Keratinocyte (primary cell): ENCODE measurements at regions not wholly inside any gene's neighbourhood (a gene's known extent, or its start where the extent isn't known, plus 50 kb on each side); places are given as distances from the start of the nearest gene placed in this dataset.

Source experiments
- DNase-seq: peaks from one replicate; pipeline ENCODE4 v3.0.0-alpha.2; 2011; ENCODE audit warnings: low read depth, missing footprints, low spot score
- FAIRE-seq: peaks from 2 replicates; lab custom pipeline; 2011; peaks lifted over from hg19 to GRCh38; lab: Jason Lieb, UNC
- H2AFZ ChIP-seq: 2 replicates; pipeline ENCODE4 v1.6.0; 2012; ENCODE audit warnings: low read length, control low read depth, inconsistent platforms; ENCODE audit not compliant: control insufficient read depth
- H3K27ac ChIP-seq: 2 replicates; pipeline ENCODE4 v1.5.1; 2011; ENCODE audit warnings: low read length; ENCODE audit not compliant: control insufficient read depth, insufficient read depth
- H3K27me3 ChIP-seq: 3 replicates; pipeline ENCODE4 v1.6.0; 2011; ENCODE audit warnings: low read length; ENCODE audit not compliant: control insufficient read depth, insufficient read depth; ENCODE audit errors: extremely low read depth
- H3K36me3 ChIP-seq, 2 experiments: 2 replicates in 1 of 2; 3 replicates in 1 of 2; pipeline ENCODE4 v1.5.1; 2011; ENCODE audit warnings: low read length in 2 of 2, mild to moderate bottlenecking in 1 of 2; ENCODE audit not compliant: control insufficient read depth in 2 of 2, insufficient read depth in 2 of 2; ENCODE audit errors: extremely low read depth in 1 of 2
- H3K4me1 ChIP-seq: 3 replicates; pipeline ENCODE4 v1.5.1; 2011; ENCODE audit warnings: low read length; ENCODE audit not compliant: control insufficient read depth, insufficient read depth; ENCODE audit errors: extremely low read depth
- H3K4me2 ChIP-seq: 3 replicates; pipeline ENCODE4 v1.6.0; 2011; ENCODE audit warnings: low read depth, low read length; ENCODE audit not compliant: control insufficient read depth, insufficient read depth; ENCODE audit errors: extremely low read depth
- H3K4me3 ChIP-seq, 3 experiments: fragments of 200-600 bp in 1 of 3; sonication (generic) in 1 of 3; 2 replicates in 2 of 3; 3 replicates in 1 of 3; pipeline ENCODE4 v1.5.1; 2011 to 2016; ENCODE audit warnings: low read length in 3 of 3, mild to moderate bottlenecking in 3 of 3, control low read depth in 2 of 3, inconsistent platforms in 1 of 3, low read depth in 1 of 3, mixed read lengths in 1 of 3, mixed run types in 1 of 3, moderate library complexity in 1 of 3; ENCODE audit not compliant: control insufficient read depth in 2 of 3, insufficient read depth in 2 of 3; ENCODE audit errors: extremely low read depth in 1 of 3
- H3K79me2 ChIP-seq: 2 replicates; pipeline ENCODE4 v1.6.0; 2012; ENCODE audit warnings: low read length; ENCODE audit not compliant: control insufficient read depth, insufficient read depth
- H3K9ac ChIP-seq: 3 replicates; pipeline ENCODE4 v1.6.0; 2011; ENCODE audit warnings: low read length; ENCODE audit not compliant: control insufficient read depth, insufficient read depth; ENCODE audit errors: extremely low read depth
- H3K9me1 ChIP-seq: 3 replicates; pipeline ENCODE4 v1.6.0; 2011; ENCODE audit warnings: low read length; ENCODE audit not compliant: control insufficient read depth, insufficient read depth; ENCODE audit errors: extremely low read depth
- H3K9me3 ChIP-seq: 2 replicates; pipeline ENCODE4 v1.5.1; 2012; ENCODE audit warnings: low read depth, low read length; ENCODE audit not compliant: control insufficient read depth
- H4K20me1 ChIP-seq: 3 replicates; pipeline ENCODE4 v1.6.0; 2011; ENCODE audit warnings: low read length; ENCODE audit not compliant: control insufficient read depth, insufficient read depth; ENCODE audit errors: extremely low read depth
- EZH2 ChIP-seq: IDR thresholded peaks from one replicate; pipeline ENCODE4 v1.6.1; 2012; ENCODE audit warnings: inconsistent platforms, mild to moderate bottlenecking, low read length, moderate library complexity
- dilution Hi-C: fragments of 300-500 bp; cut with MboI; formaldehyde crosslinking; loops from one replicate; pipeline ENCODE4 v1.7.0; 2020; ENCODE audit warnings: low sequenced_read_pairs; ENCODE audit not compliant: extremely low pct_ligation_motif_present
- TF ChIP-seq, protein P1 (sequence below), 3 experiments: IDR thresholded peaks in 1 of 3; conservative IDR thresholded peaks in 1 of 3; optimal IDR thresholded peaks in 1 of 3; 2 replicates in 2 of 3; 3 replicates in 1 of 3; pipeline versions ENCODE3 to v1.5.1; 2011; ENCODE audit warnings: low read length in 3 of 3, mild to moderate bottlenecking in 3 of 3, moderate library complexity in 2 of 3, control low read depth in 1 of 3, inconsistent platforms in 1 of 3; ENCODE audit not compliant: insufficient read depth in 2 of 3; ENCODE audit errors: extremely low read depth in 1 of 3

DNA sequence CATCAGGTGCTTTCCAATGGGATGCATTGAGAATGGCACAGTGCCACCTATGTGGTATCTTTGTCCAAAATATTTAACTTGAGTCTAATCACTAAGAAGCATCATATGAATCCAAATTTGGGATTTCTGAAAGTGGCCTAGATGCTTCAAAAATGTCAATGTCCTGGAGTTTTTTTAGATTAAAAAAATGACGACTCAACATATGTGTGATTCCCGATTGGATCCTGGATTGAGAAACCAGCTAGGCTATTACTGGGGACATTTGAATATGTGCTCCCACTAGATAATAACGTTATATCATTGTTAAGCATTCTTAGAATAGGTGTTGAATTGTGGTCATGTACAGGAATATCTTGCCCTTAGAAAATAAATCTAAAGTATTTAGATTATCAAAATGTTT, 189.2 kb downstream of the TBXT start:
- no peak overlapping the region for H3K4me2 ChIP-seq
- H3K9ac ChIP-seq = no peak overlapping the region
- no peaks in the 10 kb centered on the region for H4K20me1 ChIP-seq
- DNase-seq (no peak), FAIRE-seq (no peak)
- H3K4me3 ChIP-seq = no peak overlapping the region
- H3K36me3 ChIP-seq = no peaks in the 10 kb centered on the region
- no peak for TF ChIP-seq EZH2
- TF ChIP-seq, protein P1, sequence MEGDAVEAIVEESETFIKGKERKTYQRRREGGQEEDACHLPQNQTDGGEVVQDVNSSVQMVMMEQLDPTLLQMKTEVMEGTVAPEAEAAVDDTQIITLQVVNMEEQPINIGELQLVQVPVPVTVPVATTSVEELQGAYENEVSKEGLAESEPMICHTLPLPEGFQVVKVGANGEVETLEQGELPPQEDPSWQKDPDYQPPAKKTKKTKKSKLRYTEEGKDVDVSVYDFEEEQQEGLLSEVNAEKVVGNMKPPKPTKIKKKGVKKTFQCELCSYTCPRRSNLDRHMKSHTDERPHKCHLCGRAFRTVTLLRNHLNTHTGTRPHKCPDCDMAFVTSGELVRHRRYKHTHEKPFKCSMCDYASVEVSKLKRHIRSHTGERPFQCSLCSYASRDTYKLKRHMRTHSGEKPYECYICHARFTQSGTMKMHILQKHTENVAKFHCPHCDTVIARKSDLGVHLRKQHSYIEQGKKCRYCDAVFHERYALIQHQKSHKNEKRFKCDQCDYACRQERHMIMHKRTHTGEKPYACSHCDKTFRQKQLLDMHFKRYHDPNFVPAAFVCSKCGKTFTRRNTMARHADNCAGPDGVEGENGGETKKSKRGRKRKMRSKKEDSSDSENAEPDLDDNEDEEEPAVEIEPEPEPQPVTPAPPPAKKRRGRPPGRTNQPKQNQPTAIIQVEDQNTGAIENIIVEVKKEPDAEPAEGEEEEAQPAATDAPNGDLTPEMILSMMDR (optimal IDR thresholded peaks at IDR 0.05 in 1 of 3, IDR thresholded peaks at IDR 0.05 in 1 of 3, conservative IDR thresholded peaks at IDR 0.05 in 1 of 3; ENCODE audit: extremely low read depth in 1 of 3, insufficient read depth in 2 of 3, low read length in 3 of 3) = no peak
- dilution Hi-C loops = no loop called here
- H2AFZ ChIP-seq = no peak overlapping the region
- H3K9me3 ChIP-seq = no peaks in the 10 kb centered on the region
- H3K4me1 ChIP-seq = no peaks in the 10 kb centered on the region
- no peaks in the 10 kb centered on the region for H3K27me3 ChIP-seq
- no peaks in the 10 kb centered on the region for H3K79me2 ChIP-seq
- H3K9me1 ChIP-seq = no peaks in the 10 kb centered on the region
- H3K27ac ChIP-seq = no peak overlapping the region

DNA sequence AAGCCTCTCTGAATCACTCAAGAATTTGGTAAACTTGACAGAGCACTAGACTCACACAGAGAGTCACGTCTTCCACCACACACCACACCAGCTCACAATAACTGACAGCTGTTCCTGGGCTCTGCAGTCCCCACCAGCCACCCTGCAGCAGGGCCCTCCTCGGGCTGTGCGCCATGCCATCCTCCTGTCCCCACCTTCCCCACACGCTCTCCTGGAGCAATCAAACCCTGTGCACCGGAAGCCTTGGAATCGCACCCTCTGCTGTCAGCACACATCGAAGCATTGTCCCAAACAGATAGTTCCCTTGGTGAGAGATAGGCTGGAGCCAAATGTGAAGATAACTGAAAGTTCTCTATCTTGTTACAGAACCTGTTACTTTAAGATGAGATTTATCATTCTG, 191.0 kb downstream of the TBXT start:
- Histone ChIP-seq H3K9ac (no peak overlapping the region), H3K27ac (no peak overlapping the region), H3K4me2 (no peak overlapping the region), H3K27me3 (no peaks in the 10 kb centered on the region), H3K4me3 (no peak overlapping the region), H3K4me1 (no peaks in the 10 kb centered on the region), H2AFZ (no peak overlapping the region), H3K9me3 (no peaks in the 10 kb centered on the region), H3K36me3 (no peaks in the 10 kb centered on the region), H3K9me1 (no peaks in the 10 kb centered on the region), H3K79me2 (no peaks in the 10 kb centered on the region), H4K20me1 (no peaks in the 10 kb centered on the region)
- dilution Hi-C loops = no loop called here
- DNase-seq (no peak), FAIRE-seq (no peak)
- no peak for TF ChIP-seq EZH2
- TF ChIP-seq, protein P1 (optimal IDR thresholded peaks at IDR 0.05 in 1 of 3, IDR thresholded peaks at IDR 0.05 in 1 of 3, conservative IDR thresholded peaks at IDR 0.05 in 1 of 3; ENCODE audit: extremely low read depth in 1 of 3, insufficient read depth in 2 of 3, low read length in 3 of 3) = no peak
